ENCODE measurements at regions not wholly inside any gene's neighbourhood (a gene's known extent, or its start where the extent isn't known, plus 50 kb on each side); places are given as distances from the start of the nearest gene placed in this dataset.

GRCh38 chr9:90201766-90202165, 440.9 kb downstream of the DIRAS2 start:
- no peak for TF ChIP-seq CTCF (IDR thresholded peaks at IDR 0.05; ENCODE audit: low read length)
- TF ChIP-seq EZH2 (IDR thresholded peaks at IDR 0.05; ENCODE audit: borderline replicate concordance, low read length): no peak

Measured in OCI-LY1 (cell line).